ENCODE measurements at regions not wholly inside any gene's neighbourhood (a gene's known extent, or its start where the extent isn't known, plus 50 kb on each side); places are given as distances from the start of the nearest gene placed in this dataset.

DNA sequence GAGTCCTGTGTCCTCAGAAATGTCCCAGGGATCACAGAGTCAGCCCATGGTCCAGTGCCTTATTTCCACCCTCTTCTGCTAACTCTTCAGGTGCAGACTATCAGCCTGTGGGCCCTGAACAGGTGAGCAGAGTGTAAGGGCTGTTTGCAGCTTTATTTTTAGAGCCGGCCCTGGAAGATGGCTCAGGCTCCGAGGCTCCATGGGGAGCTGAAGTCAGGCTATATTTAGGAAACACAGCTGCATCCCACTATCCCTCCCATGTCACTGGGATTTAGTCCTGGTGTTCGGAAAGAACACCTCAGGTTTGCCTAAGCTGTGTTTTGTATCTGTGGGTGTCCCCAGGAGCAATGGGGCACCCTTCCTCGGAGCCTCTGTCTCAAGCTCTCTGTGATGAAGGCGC is 126.9 kb downstream of the RPS24 start:
- no peak for DNase-seq (ENCODE audit: extremely low read depth in 1 of 2, low read depth in 1 of 2)

DNA sequence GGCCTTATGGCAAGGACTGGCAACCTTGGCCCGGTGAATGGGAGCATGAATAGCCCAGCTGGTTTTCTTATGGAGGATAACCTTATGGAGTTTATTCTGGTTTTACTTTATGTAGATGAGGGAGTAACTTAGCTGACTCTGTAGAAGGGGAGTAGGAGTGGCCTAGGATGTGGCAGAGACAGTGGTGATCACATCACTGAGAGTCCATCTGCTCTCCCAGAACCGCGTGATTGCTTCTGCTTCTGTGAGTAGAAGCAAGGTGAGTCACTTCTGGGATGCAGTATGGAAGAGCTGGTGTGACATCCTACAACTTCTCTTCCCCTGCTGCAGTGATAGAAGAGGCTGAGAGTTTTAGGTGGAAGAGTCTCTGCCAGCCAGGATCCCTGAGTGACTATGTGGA is 129.2 kb downstream of the RPS24 start:
- DNase-seq (ENCODE audit: extremely low read depth in 1 of 2, low read depth in 1 of 2), result no peak

DNA sequence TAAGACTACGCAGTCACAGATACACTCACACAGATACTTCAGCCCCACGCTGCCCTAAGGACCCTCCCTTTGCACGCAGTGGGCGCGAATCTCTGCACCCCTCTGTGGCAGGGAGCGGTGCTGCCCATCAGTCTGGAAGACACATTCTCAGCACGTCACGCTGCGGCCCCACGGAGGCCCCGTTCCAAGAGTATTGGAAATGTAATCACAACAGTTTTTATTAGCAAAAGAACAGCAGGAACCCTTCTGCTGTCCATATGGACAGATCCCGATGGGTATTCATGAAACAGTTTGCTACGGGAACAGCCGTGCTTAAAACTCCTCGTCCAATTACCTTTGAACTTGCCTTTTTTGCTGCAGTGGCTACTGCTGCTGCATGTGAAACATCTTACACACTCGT is 131.0 kb downstream of the RPS24 start:
- DNase-seq (ENCODE audit: extremely low read depth in 1 of 2, low read depth in 1 of 2), result no peak

GRCh38 chr10:78165172-78165571 is 131.5 kb downstream of the RPS24 start:
- DNase-seq (ENCODE audit: extremely low read depth in 1 of 2, low read depth in 1 of 2), result no peak

DNA sequence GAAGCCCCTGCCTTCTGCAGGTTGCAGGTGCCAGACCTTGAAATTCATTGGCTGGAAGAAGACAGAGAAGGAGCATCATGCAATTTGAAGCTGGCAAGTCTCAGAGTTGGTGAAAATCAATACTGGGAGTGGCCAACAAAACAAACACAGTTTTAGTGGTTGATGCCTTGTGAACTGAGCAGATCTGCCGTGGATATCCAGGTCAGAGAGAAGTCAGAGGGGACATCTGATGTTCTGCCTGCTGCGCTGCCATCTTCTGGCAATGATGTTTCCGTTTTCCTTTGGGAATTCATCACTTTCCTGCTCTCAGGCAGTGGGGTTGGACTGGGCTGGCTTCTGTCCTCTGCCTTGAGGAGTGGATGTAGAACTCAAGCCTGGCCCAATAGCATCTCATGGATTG is 132.0 kb downstream of the RPS24 start:
- DNase-seq (ENCODE audit: extremely low read depth in 1 of 2, low read depth in 1 of 2), result no peak

- no peak for DNase-seq (ENCODE audit: extremely low read depth in 1 of 2, low read depth in 1 of 2)
Measured at GRCh38 chr10:78166261-78166660, 132.6 kb downstream of the RPS24 start.

GRCh38 chr10:78169214-78169613 is 135.6 kb downstream of the RPS24 start:
- DNase-seq (ENCODE audit: extremely low read depth in 1 of 2, low read depth in 1 of 2), result no peak

DNA sequence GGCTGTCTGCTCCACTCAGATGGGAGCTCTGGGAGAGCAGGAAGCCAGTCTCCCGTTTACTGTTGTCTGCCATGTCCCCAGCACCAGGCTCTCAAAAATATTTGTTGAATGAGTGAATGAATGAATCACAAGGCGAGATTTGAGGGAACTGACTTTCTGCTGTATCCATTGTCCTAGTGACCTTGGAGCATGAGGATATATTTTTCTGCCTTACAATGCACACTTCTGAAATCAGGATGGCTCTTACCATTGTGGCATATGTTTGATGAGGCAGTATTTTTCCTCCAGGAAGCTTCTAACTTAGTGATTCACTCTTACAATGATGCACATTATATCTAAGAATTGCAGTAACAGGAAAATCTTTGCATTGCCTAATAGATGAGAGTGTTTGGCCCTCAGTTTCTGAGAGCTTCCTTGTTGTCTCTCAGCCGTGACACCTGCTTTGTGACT is 136.4 kb downstream of the RPS24 start:
- no peak for DNase-seq (ENCODE audit: extremely low read depth in 1 of 2, low read depth in 1 of 2)

- no peak for DNase-seq (ENCODE audit: extremely low read depth in 1 of 2, low read depth in 1 of 2)
Measured at GRCh38 chr10:78171633-78172400, 138.2 kb downstream of the RPS24 start.

DNA sequence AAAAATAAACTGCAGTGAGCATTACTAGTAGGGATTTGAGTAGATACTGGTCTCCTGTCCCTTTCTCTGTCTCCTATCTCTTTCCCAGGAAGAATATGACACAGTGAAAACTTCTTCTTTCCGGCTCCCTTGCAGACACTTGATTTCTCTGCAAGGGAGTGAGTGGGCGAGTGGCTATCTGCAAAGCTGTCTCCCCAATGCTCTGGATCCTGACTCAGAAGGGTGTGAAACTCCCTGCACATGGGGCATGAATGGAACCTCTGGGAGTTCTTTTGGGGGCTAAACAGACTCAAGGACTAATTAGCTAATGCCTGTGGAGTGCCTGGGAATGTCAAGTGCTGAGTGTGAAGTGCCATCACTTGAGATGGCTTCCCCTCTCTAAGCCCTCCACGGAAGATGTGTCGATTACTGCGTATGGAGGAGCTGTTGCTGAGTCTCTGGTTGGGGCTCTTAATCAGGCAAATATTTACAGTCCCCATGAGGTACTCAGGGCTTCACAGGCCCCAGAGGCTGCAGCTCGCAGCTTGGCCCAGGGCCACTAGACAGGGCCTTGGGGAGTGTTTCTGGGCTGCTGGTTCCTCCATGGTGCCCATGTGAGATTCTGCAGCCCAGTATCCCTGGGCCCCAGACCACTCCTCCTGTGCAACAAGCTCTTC is 139.8 kb downstream of the RPS24 start:
- no peak for DNase-seq (ENCODE audit: extremely low read depth in 1 of 2, low read depth in 1 of 2)

DNA sequence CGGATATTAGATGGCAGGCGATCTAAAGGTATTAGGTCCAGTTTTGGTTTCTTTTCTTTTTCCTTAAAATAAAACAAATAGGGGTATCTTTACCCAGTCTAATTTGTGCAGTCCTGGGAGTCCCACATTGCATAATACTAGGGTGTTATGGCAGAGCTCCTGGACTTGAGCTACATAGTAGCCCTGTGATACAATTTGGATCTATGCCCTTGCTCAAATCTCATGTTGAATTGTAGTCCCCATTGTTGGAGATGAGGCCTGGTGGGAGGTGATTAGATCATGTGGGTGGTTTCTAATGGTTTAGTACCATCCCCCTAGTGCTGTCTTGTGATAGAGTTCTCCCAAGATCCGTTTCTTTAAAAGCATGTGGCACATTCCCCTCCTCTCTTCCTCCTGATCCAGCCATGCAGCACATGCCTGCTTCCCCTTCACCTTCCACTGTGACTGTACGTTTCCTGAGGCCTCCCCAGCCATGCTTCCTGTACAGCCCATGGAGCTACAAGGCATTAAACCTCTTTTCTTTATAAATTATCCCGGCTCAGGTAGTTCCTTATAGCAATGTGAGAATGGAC is 141.9 kb downstream of the RPS24 start:
- DNase-seq (ENCODE audit: extremely low read depth in 1 of 2, low read depth in 1 of 2), result no peak

GRCh38 chr10:78176320-78177317 is 143.0 kb downstream of the RPS24 start:
- no peak for DNase-seq (ENCODE audit: extremely low read depth in 1 of 2, low read depth in 1 of 2)

GRCh38 chr10:78177491-78178185 is 144.0 kb downstream of the RPS24 start:
- DNase-seq (ENCODE audit: extremely low read depth in 1 of 2, low read depth in 1 of 2), result no peak

DNA sequence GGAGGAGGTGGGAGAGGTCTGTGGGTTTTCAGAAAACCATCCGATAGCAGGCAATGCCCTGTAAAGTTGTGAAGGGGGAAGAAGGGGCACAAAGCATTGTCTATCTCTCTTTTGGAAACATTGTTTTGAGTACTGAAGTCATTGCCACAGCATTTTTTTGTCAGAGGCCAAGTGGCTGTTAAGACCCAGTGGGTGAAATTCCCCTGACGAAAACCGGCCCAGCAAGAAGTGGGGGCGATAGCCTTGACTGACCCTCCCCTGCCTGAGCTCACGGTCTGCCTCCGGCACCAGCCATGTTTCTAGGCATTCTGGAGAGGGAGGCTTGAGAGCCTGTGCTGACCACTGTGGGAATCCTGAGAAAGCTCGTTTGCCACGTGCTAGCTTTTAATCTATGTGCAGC is 144.7 kb downstream of the RPS24 start:
- no peak for DNase-seq (ENCODE audit: extremely low read depth in 1 of 2, low read depth in 1 of 2)

- no peak for DNase-seq (ENCODE audit: extremely low read depth in 1 of 2, low read depth in 1 of 2)
Measured at GRCh38 chr10:78178940-78179339, 145.3 kb downstream of the RPS24 start.

DNA sequence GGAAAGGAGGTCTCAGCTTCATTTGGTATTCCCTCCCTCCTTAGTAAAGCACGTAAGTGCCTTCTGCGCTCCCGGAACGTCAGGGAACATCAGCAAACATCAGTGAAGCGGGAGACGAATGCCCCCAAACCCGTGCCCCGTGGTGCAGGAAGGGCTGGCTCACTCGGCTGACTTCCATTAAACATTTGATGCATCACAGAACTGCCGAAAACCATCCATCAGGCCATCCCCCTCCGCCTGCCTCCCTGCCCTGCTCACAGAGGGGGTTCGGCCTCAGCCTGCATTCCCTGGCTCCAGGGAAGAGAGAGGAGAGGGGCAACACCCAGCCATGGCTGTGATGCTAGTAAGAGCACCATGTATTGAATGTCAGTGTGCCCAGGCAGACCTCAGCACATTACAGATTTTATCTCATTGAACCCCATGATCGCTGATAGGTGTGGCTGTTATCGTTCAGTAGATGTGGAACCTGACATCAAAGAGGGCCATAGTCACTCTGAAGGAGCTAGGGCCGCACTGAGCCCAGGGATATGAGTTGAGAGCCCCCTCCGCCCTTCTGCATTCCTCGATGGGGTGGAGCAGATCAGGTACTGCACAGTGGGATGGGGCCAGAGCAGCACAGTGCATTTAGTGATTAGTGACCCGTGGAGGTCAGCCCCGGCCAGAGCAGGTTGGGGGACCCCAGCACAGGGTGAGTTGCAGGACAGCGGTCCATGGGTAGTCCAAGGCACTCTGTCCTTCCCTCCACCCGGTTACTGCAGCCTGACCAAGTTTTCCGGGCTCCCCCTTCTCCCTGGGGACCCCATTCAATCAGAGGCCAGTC is 146.4 kb downstream of the RPS24 start:
- no peak for DNase-seq (ENCODE audit: extremely low read depth in 1 of 2, low read depth in 1 of 2)

- no peak for DNase-seq (ENCODE audit: extremely low read depth in 1 of 2, low read depth in 1 of 2)
Measured at GRCh38 chr10:78181381-78182055, 147.9 kb downstream of the RPS24 start.

DNA sequence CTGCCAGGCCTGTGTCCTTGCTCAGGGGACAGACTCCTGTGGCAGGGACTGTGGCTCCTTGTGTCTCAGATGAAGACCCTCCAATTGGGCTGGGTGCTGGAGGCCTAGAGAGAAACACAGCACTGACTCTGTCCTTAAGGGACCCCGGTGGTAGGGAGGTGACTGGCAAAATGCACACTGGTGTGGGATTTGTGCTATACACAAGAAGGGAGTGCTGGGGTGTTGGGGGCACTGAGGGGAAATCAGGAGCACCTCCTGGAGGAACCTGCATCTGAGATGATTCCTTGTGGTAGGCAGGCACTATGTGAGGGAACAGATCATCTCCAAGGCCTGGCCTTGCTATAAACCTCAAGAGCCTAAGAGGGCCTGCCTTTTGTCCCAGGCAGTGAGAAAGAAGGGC is 149.2 kb downstream of the RPS24 start:
- no peak for DNase-seq (ENCODE audit: extremely low read depth in 1 of 2, low read depth in 1 of 2)
